Fibroblast of lung (primary cell): ENCODE measurements at regions not wholly inside any gene's neighbourhood (a gene's known extent, or its start where the extent isn't known, plus 50 kb on each side); places are given as distances from the start of the nearest gene placed in this dataset.

Experiments used
- DNase-seq, 2 donors: peaks; one replicate each; pipeline versions ENCODE4 v3.0.0 to v3.0.0-alpha.2; 2010; ENCODE audit warnings: low read depth in 2 of 2
- H2AFZ ChIP-seq: 2 replicates; pipeline ENCODE4 v1.5.1; 2012; ENCODE audit warnings: low read length, control low read depth, inconsistent platforms
- H3K27ac ChIP-seq: 2 replicates; pipeline ENCODE4 v1.5.1; 2011; ENCODE audit warnings: low read length, control low read depth; ENCODE audit not compliant: insufficient read depth
- H3K27me3 ChIP-seq: 2 replicates; pipeline ENCODE4 v1.5.1; 2011; ENCODE audit warnings: mild to moderate bottlenecking, low read length; ENCODE audit not compliant: control insufficient read depth, insufficient read depth
- H3K36me3 ChIP-seq: 2 replicates; pipeline ENCODE4 v1.5.1; 2011; ENCODE audit warnings: low read length; ENCODE audit not compliant: control insufficient read depth, insufficient read depth
- H3K4me1 ChIP-seq: 2 replicates; pipeline ENCODE4 v1.5.1; 2011; ENCODE audit warnings: low read length; ENCODE audit not compliant: control insufficient read depth, insufficient read depth; ENCODE audit errors: extremely low read depth
- H3K4me2 ChIP-seq: 2 replicates; pipeline ENCODE4 v1.5.1; 2011; ENCODE audit warnings: low read length, control low read depth; ENCODE audit not compliant: insufficient read depth; ENCODE audit errors: extremely low read depth
- H3K4me3 ChIP-seq, 4 experiments: fragments of 200-600 bp in 1 of 4; sonication (generic) in 1 of 4; replicated peaks in 1 of 4; 2 replicates each; pipeline ENCODE4 v1.5.1; 2011 to 2016; ENCODE audit warnings: low read length in 4 of 4, low read depth in 3 of 4, mild to moderate bottlenecking in 3 of 4, control low read depth in 2 of 4, inconsistent platforms in 1 of 4, mixed read lengths in 1 of 4; ENCODE audit not compliant: insufficient read depth in 1 of 4; ENCODE audit errors: control extremely low read depth in 1 of 4
- H3K79me2 ChIP-seq: 2 replicates; pipeline ENCODE4 v1.5.1; 2012; ENCODE audit warnings: mild to moderate bottlenecking, low read length, inconsistent platforms; ENCODE audit not compliant: control insufficient read depth, insufficient read depth
- H3K9ac ChIP-seq: 2 replicates; pipeline ENCODE4 v1.5.1; 2011; ENCODE audit warnings: mild to moderate bottlenecking, low read length, control low read depth; ENCODE audit not compliant: insufficient read depth
- H3K9me3 ChIP-seq: 2 replicates; pipeline ENCODE4 v1.5.1; 2012; ENCODE audit warnings: low read depth, low read length; ENCODE audit not compliant: control insufficient read depth, insufficient read depth
- H4K20me1 ChIP-seq: 2 replicates; pipeline ENCODE4 v1.5.1; 2011; ENCODE audit warnings: low read length; ENCODE audit not compliant: control insufficient read depth, insufficient read depth; ENCODE audit errors: extremely low read depth
- EZH2 ChIP-seq: IDR thresholded peaks from 2 replicates; pipeline ENCODE4 v1.5.1; 2012; ENCODE audit warnings: low read length, control low read depth, mild to moderate bottlenecking; ENCODE audit errors: missing control alignments
- TF ChIP-seq, protein P1 (sequence below), 2 donors: IDR thresholded peaks in 1 of 2; conservative IDR thresholded peaks in 1 of 2; 1 replicate in 1 of 2; 2 replicates in 1 of 2; pipeline ENCODE4 v1.5.1; 2011 to 2012; ENCODE audit warnings: low read length in 2 of 2, control low read depth in 1 of 2, inconsistent platforms in 1 of 2, low read depth in 1 of 2, mild to moderate bottlenecking in 1 of 2

DNA sequence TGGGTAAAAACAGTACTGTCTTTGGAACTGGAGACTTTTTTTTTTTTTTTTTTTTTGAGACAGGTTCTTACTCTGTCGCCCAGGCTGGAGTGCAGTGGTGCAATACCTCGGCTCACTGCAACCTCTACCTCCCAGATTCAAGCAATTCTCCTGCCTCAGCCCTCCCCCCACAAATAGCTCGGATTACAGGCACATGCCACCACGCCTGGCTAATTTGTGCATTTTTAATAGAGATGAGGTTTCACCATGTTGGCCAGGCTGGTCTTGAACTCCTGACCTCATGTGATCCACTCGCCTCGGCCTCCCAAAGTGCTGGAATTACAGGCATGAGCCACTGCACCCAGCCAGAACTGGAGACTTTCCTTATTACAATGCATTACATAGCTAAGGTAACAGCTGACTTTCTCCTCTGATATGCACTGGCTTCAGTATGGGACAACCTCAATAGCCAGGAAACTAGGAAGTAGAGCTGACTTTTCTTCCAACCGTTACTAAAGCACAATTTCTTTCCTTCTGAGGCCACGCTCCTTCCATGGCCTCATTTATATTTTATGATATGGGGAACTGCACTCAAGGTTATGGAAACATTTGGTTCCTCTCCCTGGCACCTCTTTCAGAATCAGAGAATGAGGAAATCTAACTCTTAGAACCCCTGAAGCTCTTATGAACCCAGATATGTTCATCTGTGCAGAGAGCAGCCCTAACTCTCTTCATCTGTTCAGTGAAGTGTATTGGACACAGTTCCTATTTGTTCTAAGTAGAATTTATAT is 53.5 kb upstream of the FAM9B start:
- no peak for DNase-seq
- Histone ChIP-seq H3K27me3 (no peaks in the 10 kb centered on the region), H3K27ac (no peak overlapping the region), H3K9me3 (no peaks in the 10 kb centered on the region), H2AFZ (no peak overlapping the region), H3K36me3 (no peaks in the 10 kb centered on the region), H4K20me1 (no peaks in the 10 kb centered on the region), H3K4me2 (no peak overlapping the region), H3K4me1 (no peaks in the 10 kb centered on the region), H3K9ac (no peak overlapping the region), H3K79me2 (no peaks in the 10 kb centered on the region), H3K4me3 (no peak overlapping the region)
- TF ChIP-seq, protein P1, sequence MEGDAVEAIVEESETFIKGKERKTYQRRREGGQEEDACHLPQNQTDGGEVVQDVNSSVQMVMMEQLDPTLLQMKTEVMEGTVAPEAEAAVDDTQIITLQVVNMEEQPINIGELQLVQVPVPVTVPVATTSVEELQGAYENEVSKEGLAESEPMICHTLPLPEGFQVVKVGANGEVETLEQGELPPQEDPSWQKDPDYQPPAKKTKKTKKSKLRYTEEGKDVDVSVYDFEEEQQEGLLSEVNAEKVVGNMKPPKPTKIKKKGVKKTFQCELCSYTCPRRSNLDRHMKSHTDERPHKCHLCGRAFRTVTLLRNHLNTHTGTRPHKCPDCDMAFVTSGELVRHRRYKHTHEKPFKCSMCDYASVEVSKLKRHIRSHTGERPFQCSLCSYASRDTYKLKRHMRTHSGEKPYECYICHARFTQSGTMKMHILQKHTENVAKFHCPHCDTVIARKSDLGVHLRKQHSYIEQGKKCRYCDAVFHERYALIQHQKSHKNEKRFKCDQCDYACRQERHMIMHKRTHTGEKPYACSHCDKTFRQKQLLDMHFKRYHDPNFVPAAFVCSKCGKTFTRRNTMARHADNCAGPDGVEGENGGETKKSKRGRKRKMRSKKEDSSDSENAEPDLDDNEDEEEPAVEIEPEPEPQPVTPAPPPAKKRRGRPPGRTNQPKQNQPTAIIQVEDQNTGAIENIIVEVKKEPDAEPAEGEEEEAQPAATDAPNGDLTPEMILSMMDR (conservative IDR thresholded peaks at IDR 0.05 in 1 of 2, IDR thresholded peaks at IDR 0.05 in 1 of 2; ENCODE audit: low read depth in 1 of 2, low read length in 2 of 2), result no peak
- no peak for TF ChIP-seq EZH2

DNA sequence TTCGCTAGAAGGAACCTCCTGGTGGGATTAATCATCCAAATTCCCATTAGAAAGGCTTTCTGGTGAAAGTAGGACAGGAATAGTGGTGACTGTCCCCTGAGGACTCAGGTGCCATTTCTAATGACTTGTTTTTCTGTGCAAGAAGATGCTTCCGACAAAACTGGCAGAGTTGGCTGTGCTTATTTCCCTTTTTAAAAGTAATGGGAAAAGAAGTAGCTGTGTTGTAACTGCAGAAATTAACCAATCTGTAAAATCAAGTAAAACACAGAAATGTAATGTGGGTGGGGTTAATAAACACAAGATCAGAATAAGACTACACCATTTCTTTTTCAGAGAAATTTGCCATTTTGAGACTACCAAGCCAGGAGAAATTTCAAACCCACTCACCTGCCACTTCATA is 55.0 kb upstream of the FAM9B start:
- TF ChIP-seq, protein P1 (conservative IDR thresholded peaks at IDR 0.05 in 1 of 2, IDR thresholded peaks at IDR 0.05 in 1 of 2; ENCODE audit: low read depth in 1 of 2, low read length in 2 of 2), result no peak
- TF ChIP-seq EZH2, result no peak
- H4K20me1 ChIP-seq, result no peaks in the 10 kb centered on the region

DNA sequence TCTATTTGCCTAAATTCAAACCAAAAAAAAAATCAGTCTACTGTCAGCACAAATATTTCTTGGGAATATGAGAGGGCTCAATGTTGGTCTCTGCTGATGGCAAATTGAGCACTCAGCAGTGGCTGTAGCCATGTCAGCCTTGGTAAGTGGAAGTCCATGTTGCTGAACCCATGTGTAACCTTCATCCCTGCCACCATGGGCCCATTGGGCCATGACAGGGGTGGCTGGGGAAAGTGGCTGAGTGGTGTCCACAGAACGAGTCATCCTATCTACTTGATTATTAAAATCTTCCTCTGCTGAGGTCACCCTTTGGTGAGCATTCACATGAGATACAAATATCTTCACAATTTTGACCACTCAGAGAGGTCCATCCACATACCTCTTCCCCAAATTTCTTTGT is 56.8 kb upstream of the FAM9B start:
- Histone ChIP-seq H4K20me1 (no peaks in the 10 kb centered on the region), H3K4me2 (no peak overlapping the region), H3K27ac (no peak overlapping the region), H3K4me1 (no peaks in the 10 kb centered on the region), H3K79me2 (no peaks in the 10 kb centered on the region), H2AFZ (no peak overlapping the region), H3K27me3 (no peaks in the 10 kb centered on the region), H3K36me3 (no peaks in the 10 kb centered on the region), H3K9me3 (no peaks in the 10 kb centered on the region), H3K9ac (no peak overlapping the region), H3K4me3 (no peak overlapping the region)
- no peak for DNase-seq
- TF ChIP-seq EZH2, result no peak
- TF ChIP-seq, protein P1 (conservative IDR thresholded peaks at IDR 0.05 in 1 of 2, IDR thresholded peaks at IDR 0.05 in 1 of 2; ENCODE audit: low read depth in 1 of 2, low read length in 2 of 2), result no peak

More for the DNA sequence above, 55.0 kb upstream of the FAM9B start:
- Histone ChIP-seq H3K27ac (no peak overlapping the region), H3K4me3 (no peak overlapping the region), H3K27me3 (no peaks in the 10 kb centered on the region), H3K9me3 (no peaks in the 10 kb centered on the region), H2AFZ (no peak overlapping the region), H3K4me2 (no peak overlapping the region), H3K9ac (no peak overlapping the region), H3K4me1 (no peaks in the 10 kb centered on the region), H3K36me3 (no peaks in the 10 kb centered on the region), H3K79me2 (no peaks in the 10 kb centered on the region)
- DNase-seq, result no peak
